ENCODE measurements at regions not wholly inside any gene's neighbourhood (a gene's known extent, or its start where the extent isn't known, plus 50 kb on each side); places are given as distances from the start of the nearest gene placed in this dataset.

- DNase-seq, result no peak
These were observed 53.7 kb upstream of the ZNF32 start for GRCh38 chr10:43702213-43702935.

DNA sequence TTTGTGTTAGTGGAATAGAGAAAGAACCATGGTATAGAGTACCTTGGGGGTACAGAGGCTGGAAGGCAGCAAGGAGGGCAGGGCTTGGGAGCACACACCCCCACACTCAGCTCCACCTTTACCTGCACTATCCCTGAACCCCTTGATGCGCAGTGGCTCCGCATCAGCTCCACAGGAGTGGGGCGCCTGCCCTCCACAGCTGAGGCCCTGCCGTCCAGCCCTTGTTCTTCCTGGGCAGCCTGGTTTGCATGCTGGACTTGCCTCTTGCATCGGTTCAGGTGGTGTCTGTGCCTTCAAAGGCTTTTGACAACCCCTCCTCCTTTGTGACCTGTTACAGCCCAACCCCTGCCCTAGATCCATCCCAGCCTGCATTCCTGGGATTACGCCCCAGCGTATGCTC, 52.6 kb upstream of the ZNF32 start:
- DNase-seq, result no peak

DNA sequence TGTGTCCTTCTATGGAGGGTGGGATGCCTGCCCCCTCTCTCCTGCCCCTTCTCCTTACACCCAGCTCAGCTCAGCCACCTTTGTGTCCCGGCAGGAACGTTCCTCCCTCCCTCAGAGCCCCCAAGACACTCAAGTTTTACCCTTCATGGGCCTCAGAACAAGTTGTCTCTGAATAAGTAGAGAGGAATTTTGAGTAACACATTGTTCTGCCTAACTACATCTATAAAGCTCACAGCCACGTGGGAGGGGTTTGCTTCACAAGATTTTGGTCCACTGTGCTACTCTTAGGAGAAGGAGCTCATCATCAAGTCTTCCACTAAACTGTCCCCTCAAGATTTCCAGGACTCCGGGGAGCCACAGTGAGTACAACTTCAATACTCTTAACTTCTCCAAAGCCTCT, 51.6 kb upstream of the ZNF32 start:
- no peak for DNase-seq

DNA sequence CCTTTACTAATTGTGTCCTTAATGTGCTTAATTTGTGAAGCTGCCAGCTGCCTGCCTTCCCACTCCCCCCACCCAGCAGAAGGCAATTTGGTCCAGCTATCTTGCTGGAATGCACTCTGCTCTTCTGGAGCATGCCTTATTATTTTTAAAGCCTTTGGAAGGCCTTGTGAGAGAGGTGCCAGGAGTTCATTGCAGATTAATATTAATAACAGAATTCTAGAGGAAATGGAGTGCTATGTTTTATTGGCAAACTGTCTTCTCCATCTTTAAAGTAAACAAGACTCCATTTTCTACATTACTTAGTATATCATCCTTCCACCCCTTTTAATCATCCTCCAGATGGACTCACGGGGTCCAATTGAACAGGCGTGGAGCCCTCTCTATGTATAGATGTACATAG, 50.8 kb upstream of the ZNF32 start:
- no peak for DNase-seq

Measured in CD4-positive, alpha-beta T cell treated with Interleukin-17A for 4 hours (primary cell).